OCI-LY1 (cell line): ENCODE measurements at regions not wholly inside any gene's neighbourhood (a gene's known extent, or its start where the extent isn't known, plus 50 kb on each side); places are given as distances from the start of the nearest gene placed in this dataset.
"Not testable (repeated sequence)": the region's sequence is repeated elsewhere in the genome, so short reads cannot be mapped to it uniquely, and the experiment has no call there.

Experiments used
- H2AFZ ChIP-seq: fragments of 200-600 bp; sonication (generic), shearing (Covaris generic); 2 replicates; pipeline ENCODE4 v1.6.0; 2014; ENCODE audit warnings: antibody characterized with exemption, mild to moderate bottlenecking, low read length
- H3F3A ChIP-seq: fragments of 200-600 bp; sonication (generic), shearing (Covaris generic); 2 replicates; pipeline ENCODE4 v1.6.0; 2014; ENCODE audit warnings: mild to moderate bottlenecking, antibody characterized with exemption, low read length, moderate library complexity; ENCODE audit not compliant: insufficient read depth
- H3K27ac ChIP-seq: fragments of 200-600 bp; sonication (generic); 2 replicates; pipeline ENCODE4 v1.5.1; 2014; ENCODE audit warnings: low read length, mixed run types, mild to moderate bottlenecking, low read depth; ENCODE audit not compliant: poor library complexity, severe bottlenecking
- H3K27me3 ChIP-seq: fragments of 200-600 bp; sonication (generic); 2 replicates; pipeline ENCODE4 v1.6.0; 2014; ENCODE audit warnings: antibody characterized with exemption, mild to moderate bottlenecking, low read length, moderate library complexity; ENCODE audit not compliant: insufficient read depth
- H3K36me3 ChIP-seq: fragments of 200-600 bp; sonication (generic); 2 replicates; pipeline ENCODE4 v1.6.1; 2014; ENCODE audit warnings: mild to moderate bottlenecking, antibody characterized with exemption, low read length, moderate library complexity, mixed read lengths; ENCODE audit not compliant: insufficient read depth
- H3K4me1 ChIP-seq: fragments of 200-600 bp; sonication (generic); 2 replicates; pipeline ENCODE4 v1.5.1; 2014; ENCODE audit warnings: mild to moderate bottlenecking, low read length, moderate library complexity; ENCODE audit not compliant: insufficient read depth, severe bottlenecking
- H3K4me2 ChIP-seq: fragments of 200-600 bp; sonication (generic), shearing (Covaris generic); 2 replicates; pipeline ENCODE4 v1.6.1; 2014; ENCODE audit warnings: low read length
- H3K4me3 ChIP-seq: fragments of 200-600 bp; sonication (generic); 2 replicates; pipeline ENCODE4 v1.5.1; 2014; ENCODE audit warnings: low read length, low read depth, mild to moderate bottlenecking, mixed read lengths; ENCODE audit not compliant: poor library complexity, severe bottlenecking
- H3K79me2 ChIP-seq: fragments of 200-600 bp; shearing (Covaris generic); 2 replicates; pipeline ENCODE4 v1.6.1; 2016; ENCODE audit warnings: mixed run types, low read length, mixed read lengths; ENCODE audit not compliant: insufficient read depth
- H3K9ac ChIP-seq: fragments of 200-600 bp; sonication (generic), shearing (Covaris generic); 2 replicates; pipeline ENCODE4 v1.6.1; 2014; ENCODE audit warnings: mild to moderate bottlenecking, low read length, mixed read lengths
- H3K9me2 ChIP-seq: fragments of 200-600 bp; sonication (generic), shearing (Covaris generic); 2 replicates; pipeline ENCODE4 v1.6.1; 2014; ENCODE audit warnings: low read depth, mild to moderate bottlenecking, low read length, mixed read lengths
- H3K9me3 ChIP-seq: fragments of 200-600 bp; shearing (Covaris generic); 2 replicates; pipeline ENCODE4 v1.6.1; 2014; ENCODE audit warnings: low read length, mixed read lengths
- H4K20me1 ChIP-seq: fragments of 200-600 bp; sonication (generic), shearing (Covaris generic); 2 replicates; pipeline ENCODE4 v1.6.0; 2016; ENCODE audit warnings: mild to moderate bottlenecking, low read length; ENCODE audit not compliant: insufficient read depth
- CTCF ChIP-seq: fragments of 200-600 bp; sonication (generic), shearing (Covaris generic); IDR thresholded peaks from 2 replicates; pipeline ENCODE4 v1.5.1; 2017; ENCODE audit warnings: mild to moderate bottlenecking, antibody characterized with exemption, low read length, moderate library complexity, mixed read lengths
- EZH2 ChIP-seq: fragments of 200-600 bp; sonication (generic), shearing (Covaris generic); IDR thresholded peaks from 2 replicates; pipeline ENCODE4 v1.8.0; 2017; ENCODE audit warnings: borderline replicate concordance, mixed run types, mild to moderate bottlenecking, antibody characterized with exemption, low read length, moderate library complexity, mixed read lengths

GRCh38 chr3:6394944-6395343 is 466.0 kb upstream of the GRM7 start:
- H3K27me3 ChIP-seq, result no peaks in the 10 kb centered on the region
- no peak overlapping the region for H2AFZ ChIP-seq
- H4K20me1 ChIP-seq, result no peaks in the 10 kb centered on the region
- H3K4me3 ChIP-seq, result no peak overlapping the region
- H3K9me2 ChIP-seq, result no peaks in the 10 kb centered on the region
- no peaks in the 10 kb centered on the region for H3F3A ChIP-seq
- no peak overlapping the region for H3K4me2 ChIP-seq
- H3K9me3 ChIP-seq, result no peaks in the 10 kb centered on the region
- no peaks in the 10 kb centered on the region; the same call in 1 of the 2 replicates for H3K79me2 ChIP-seq
- no peak overlapping the region for H3K9ac ChIP-seq
- H3K36me3 ChIP-seq, result no peaks in the 10 kb centered on the region
- no peaks in the 10 kb centered on the region for H3K4me1 ChIP-seq
- TF ChIP-seq EZH2, result no peak
- no peak for TF ChIP-seq CTCF
- no peak overlapping the region for H3K27ac ChIP-seq

- Histone ChIP-seq H3K9ac (no peak overlapping the region), H2AFZ (no peak overlapping the region), H3K9me3 (no peaks in the 10 kb centered on the region), H3K4me1 (no peaks in the 10 kb centered on the region), H3K4me3 (no peak overlapping the region), H3K9me2 (no peaks in the 10 kb centered on the region), H3K79me2 (no peaks in the 10 kb centered on the region; the same call in 1 of the 2 replicates), H3K36me3 (no peaks in the 10 kb centered on the region), H3K27me3 (no peaks in the 10 kb centered on the region), H3K4me2 (no peak overlapping the region), H3F3A (no peaks in the 10 kb centered on the region), H3K27ac (no peak overlapping the region), H4K20me1 (no peaks in the 10 kb centered on the region)
- TF ChIP-seq EZH2, result no peak
- TF ChIP-seq CTCF, result no peak
Measured at GRCh38 chr3:6396631-6397030, 464.3 kb upstream of the GRM7 start.

- not testable (repeated sequence) for H3K36me3 ChIP-seq, H3K79me2 ChIP-seq, H3K9ac ChIP-seq, H3K27ac ChIP-seq, H3K9me2 ChIP-seq, H3K4me1 ChIP-seq, H3F3A ChIP-seq, H3K27me3 ChIP-seq, H3K4me3 ChIP-seq, H2AFZ ChIP-seq, H4K20me1 ChIP-seq, H3K4me2 ChIP-seq, H3K9me3 ChIP-seq
Measured at GRCh38 chr3:6402666-6403065, 458.2 kb upstream of the GRM7 start.

GRCh38 chr3:6406923-6407322 is 454.0 kb upstream of the GRM7 start:
- H3K9me2 ChIP-seq, H3K4me2 ChIP-seq, H3K27ac ChIP-seq, H3K9ac ChIP-seq, H4K20me1 ChIP-seq, H3K9me3 ChIP-seq, H3K79me2 ChIP-seq, H3K4me1 ChIP-seq, H3F3A ChIP-seq, H3K36me3 ChIP-seq, H2AFZ ChIP-seq, H3K4me3 ChIP-seq, H3K27me3 ChIP-seq: not testable (repeated sequence)
